Esophagus muscularis mucosa (tissue), 4 donors: ENCODE measurements at regions not wholly inside any gene's neighbourhood (a gene's known extent, or its start where the extent isn't known, plus 50 kb on each side); places are given as distances from the start of the nearest gene placed in this dataset.

ENCODE experiments used
- EP300 ChIP-seq: sonication (generic); formaldehyde crosslinking; IDR thresholded peaks from one replicate; pipeline ENCODE4 v1.6.1; 2017; ENCODE audit warnings: antibody characterized with exemption
- POLR2AphosphoS5 ChIP-seq, 2 donors: sonication (generic); formaldehyde crosslinking; IDR thresholded peaks; one replicate each; pipeline ENCODE4 v1.6.1; 2017; ENCODE audit warnings: antibody characterized with exemption in 2 of 2
- TF ChIP-seq, protein P1 (sequence below), 3 experiments: fragments of 200-600 bp in 2 of 3; fragments of 450-650 bp in 1 of 3; sonication (generic) in 2 of 3; IDR thresholded peaks; one replicate each; pipeline ENCODE4 v1.5.1; 2017 to 2019; ENCODE audit warnings: antibody characterized with exemption in 3 of 3, mild to moderate bottlenecking in 2 of 3, moderate library complexity in 1 of 3

DNA sequence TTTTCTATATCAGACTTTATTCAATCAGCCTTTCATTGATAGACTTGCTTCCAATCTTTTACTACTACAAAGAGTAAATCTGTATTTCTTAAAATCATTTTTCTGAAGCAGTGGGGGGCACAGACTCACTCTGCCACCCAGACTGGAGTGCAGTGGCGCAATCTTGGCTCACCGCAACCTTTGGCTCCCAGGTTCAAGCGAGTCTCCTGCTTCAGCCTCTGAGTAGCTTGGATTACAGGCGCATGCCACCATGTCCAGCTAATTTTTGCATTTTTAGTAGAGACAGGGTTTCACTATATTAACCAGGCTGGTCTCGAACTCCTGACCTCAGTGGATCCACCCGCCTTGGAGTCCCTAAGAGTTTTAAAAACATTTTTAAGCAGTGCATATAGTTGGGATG is 270.6 kb upstream of the REG3G start:
- TF ChIP-seq, protein P1, sequence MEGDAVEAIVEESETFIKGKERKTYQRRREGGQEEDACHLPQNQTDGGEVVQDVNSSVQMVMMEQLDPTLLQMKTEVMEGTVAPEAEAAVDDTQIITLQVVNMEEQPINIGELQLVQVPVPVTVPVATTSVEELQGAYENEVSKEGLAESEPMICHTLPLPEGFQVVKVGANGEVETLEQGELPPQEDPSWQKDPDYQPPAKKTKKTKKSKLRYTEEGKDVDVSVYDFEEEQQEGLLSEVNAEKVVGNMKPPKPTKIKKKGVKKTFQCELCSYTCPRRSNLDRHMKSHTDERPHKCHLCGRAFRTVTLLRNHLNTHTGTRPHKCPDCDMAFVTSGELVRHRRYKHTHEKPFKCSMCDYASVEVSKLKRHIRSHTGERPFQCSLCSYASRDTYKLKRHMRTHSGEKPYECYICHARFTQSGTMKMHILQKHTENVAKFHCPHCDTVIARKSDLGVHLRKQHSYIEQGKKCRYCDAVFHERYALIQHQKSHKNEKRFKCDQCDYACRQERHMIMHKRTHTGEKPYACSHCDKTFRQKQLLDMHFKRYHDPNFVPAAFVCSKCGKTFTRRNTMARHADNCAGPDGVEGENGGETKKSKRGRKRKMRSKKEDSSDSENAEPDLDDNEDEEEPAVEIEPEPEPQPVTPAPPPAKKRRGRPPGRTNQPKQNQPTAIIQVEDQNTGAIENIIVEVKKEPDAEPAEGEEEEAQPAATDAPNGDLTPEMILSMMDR (IDR thresholded peaks at IDR 0.05): no peak
- TF ChIP-seq POLR2AphosphoS5 (IDR thresholded peaks at IDR 0.05) (no peak), EP300 (no peak)
